Heart left ventricle (tissue), 16 donors: ENCODE measurements at regions not wholly inside any gene's neighbourhood (a gene's known extent, or its start where the extent isn't known, plus 50 kb on each side); places are given as distances from the start of the nearest gene placed in this dataset.

Experiments used
- ATAC-seq, 4 donors: fragments of 200-7000 bp; cut with Tn5 transposase; one replicate each; pipeline ENCODE4 v1.9.1; 2020 to 2022; ENCODE audit warnings: moderate library complexity in 4 of 4, mild to moderate bottlenecking in 3 of 4, moderate number of reproducible peaks in 1 of 4
- DNase-seq, 5 donors: peaks; one replicate each; pipeline ENCODE4 v3.0.0-alpha.2; 2020
- H3K27ac ChIP-seq, 12 donors: fragments of 200-600 bp; sonication (generic) in 4 of 12; one replicate each; pipeline versions ENCODE4 v1.5.0 to v1.8.0; 2016 to 2022; ENCODE audit warnings: mild to moderate bottlenecking in 2 of 12
- H3K27me3 ChIP-seq, 9 donors: fragments of 200-600 bp; sonication (generic) in 2 of 9; one replicate each; pipeline versions ENCODE4 v1.5.1 to v1.8.0; 2016 to 2022; ENCODE audit warnings: mild to moderate bottlenecking in 3 of 9
- H3K36me3 ChIP-seq, 9 donors: fragments of 200-600 bp; sonication (generic) in 2 of 9; one replicate each; pipeline versions ENCODE4 v1.5.0 to v1.8.0; 2018 to 2022; ENCODE audit warnings: mild to moderate bottlenecking in 2 of 9
- H3K4me1 ChIP-seq, 12 donors: fragments of 200-600 bp; sonication (generic) in 4 of 12; one replicate each; pipeline versions ENCODE4 v1.5.0 to v1.8.0; 2016 to 2022; ENCODE audit warnings: mild to moderate bottlenecking in 3 of 12
- H3K4me3 ChIP-seq, 12 donors: fragments of 200-600 bp; sonication (generic) in 4 of 12; one replicate each; pipeline versions ENCODE4 v1.5.0 to v1.8.0; 2017 to 2022; ENCODE audit warnings: mild to moderate bottlenecking in 9 of 12, moderate library complexity in 4 of 12
- H3K9me3 ChIP-seq, 12 donors: fragments of 200-600 bp; sonication (generic) in 4 of 12; one replicate each; pipeline versions ENCODE4 v1.5.0 to v1.8.0; 2016 to 2022; ENCODE audit warnings: mild to moderate bottlenecking in 1 of 12
- CTCF ChIP-seq, 12 donors: fragments of 200-600 bp; sonication (generic) in 4 of 12; IDR thresholded peaks; one replicate each; pipeline versions ENCODE4 v1.5.0 to v1.8.0; 2018 to 2022; ENCODE audit warnings: antibody characterized with exemption in 12 of 12, mild to moderate bottlenecking in 5 of 12
- POLR2A ChIP-seq, 2 donors: fragments of 450-650 bp; IDR thresholded peaks; one replicate each; pipeline ENCODE4 v1.6.1; 2017; ENCODE audit warnings: antibody characterized with exemption in 2 of 2, mild to moderate bottlenecking in 2 of 2, moderate library complexity in 2 of 2
- WGBS, 4 donors: extraction: QIAGEN DNeasy Blood & Tissue Kit in 2 of 4; methylation state at CpG; one replicate each; pipeline versions ENCODE4 v1.1.5 to v1.1.7; 2013 to 2018; 5-methylcytosine and 5-hydroxymethylcytosine counted together
- intact Hi-C, 10 donors: fragments of 100-400 bp; cut with DNase I; formaldehyde crosslinking; loops; one replicate each; pipeline versions ENCODE4 v1.11.1 to v1.14.2; 2022
- donor health status: ischemic (EF 13 %, LVEDD 7.1; RV severe dilation, severe dysfunction).
- donor health status: healthy with polysubstance abuse.
- donor health status: DM: no; HTN: yes; CAD: no.
- donor health status: DM: no; HTN: no; CAD: no.
- donor health status: ischemic (EF 25% LVEDD 6.9; RV normal size, moderate dysfunction).
- donor health status: ischemic (EF 25% LVEDD 5.7; RV mildly dilated, moderate dysfunction).
- donor health status: healthy.
- donor health status: DM: yes; HTN: yes; CAD: no.
- donor health status: ischemic (EF 35%, LVEDD 5.7; RV mildly dilated, moderate dysfunction).
- donor health status: nonischemic (EF 11% LVEDD 7.7; RV severe dilation, severe dysfunction).
- donor health status: DM: yes; HTN: yes; CAD: no.
- donor health status: PGD.
- donor health status: ischemic (EF 29% LVEDD 5.4; RV normal size, mild dysfunction).
- donor health status: nonischemic (EF 23%, LVEDD 6.1; RV moderate dilation, normal function).

GRCh38 chr11:70682760-70683159, 284.4 kb downstream of the CTTN start:
- DNase-seq (peak in 1 of 5 donors; percentile 25), ATAC-seq (no peak)
- intact Hi-C loops = no loop called here
- WGBS, 4 donors = 89 to 94% (median 92%) methylated on average over 12 of the region's 12 CpGs
- Histone ChIP-seq H3K27me3 (peaks cover 0 to 8% (median 0%) of the 10 kb centered on the region in 9 donors), H3K36me3 (no peaks in the 10 kb centered on the region), H3K9me3 (no peaks in the 10 kb centered on the region), H3K4me3 (no peak overlapping the region), H3K27ac (no peak overlapping the region), H3K4me1 (no peaks in the 10 kb centered on the region)
- no peak for TF ChIP-seq CTCF (IDR thresholded peaks at IDR 0.05)
- no peak for TF ChIP-seq POLR2A (IDR thresholded peaks at IDR 0.05)

GRCh38 chr11:70687716-70688115, 289.4 kb downstream of the CTTN start:
- intact Hi-C loops = no loop called here
- Histone ChIP-seq H3K4me1 (no peaks in the 10 kb centered on the region), H3K4me3 (no peak overlapping the region), H3K9me3 (peaks cover 0 to 5% (median 0%) of the 10 kb centered on the region in 12 donors), H3K36me3 (no peaks in the 10 kb centered on the region), H3K27me3 (peaks cover 0 to 8% (median 0%) of the 10 kb centered on the region in 9 donors), H3K27ac (no peak overlapping the region)
- 40 to 83% (median 70%) methylated on average over 1 to 6 of the region's 6 CpGs for WGBS, 4 donors
- DNase-seq = no peak
- no peak for ATAC-seq
- TF ChIP-seq CTCF (IDR thresholded peaks at IDR 0.05) (no peak), POLR2A (IDR thresholded peaks at IDR 0.05) (no peak)

- 85 to 92% (median 89%) methylated on average over 3 to 8 of the region's 8 CpGs for WGBS, 4 donors
Observed at GRCh38 chr11:70688142-70688541, 289.8 kb downstream of the CTTN start.

GRCh38 chr11:70689764-70690163, 291.4 kb downstream of the CTTN start:
- H3K27me3 ChIP-seq = peaks cover 0 to 8% (median 0%) of the 10 kb centered on the region in 9 donors
- no peak overlapping the region for H3K4me3 ChIP-seq
- peaks cover 0 to 5% (median 0%) of the 10 kb centered on the region in 12 donors for H3K9me3 ChIP-seq
- ATAC-seq (no peak), DNase-seq (no peak)
- no peaks in the 10 kb centered on the region for H3K4me1 ChIP-seq
- 71 to 84% (median 83%) methylated on average over 6 of the region's 6 CpGs for WGBS, 4 donors
- H3K36me3 ChIP-seq = no peaks in the 10 kb centered on the region
- TF ChIP-seq CTCF (IDR thresholded peaks at IDR 0.05) = no peak
- intact Hi-C loops = no loop called here
- no peak overlapping the region for H3K27ac ChIP-seq

More at GRCh38 chr11:70688142-70688541, 289.8 kb downstream of the CTTN start:
- Histone ChIP-seq H3K9me3 (peaks cover 0 to 5% (median 0%) of the 10 kb centered on the region in 12 donors), H3K27ac (no peak overlapping the region), H3K36me3 (no peaks in the 10 kb centered on the region), H3K4me1 (no peaks in the 10 kb centered on the region), H3K27me3 (peaks cover 0 to 8% (median 0%) of the 10 kb centered on the region in 9 donors), H3K4me3 (no peak overlapping the region)
- TF ChIP-seq POLR2A (IDR thresholded peaks at IDR 0.05) (no peak), CTCF (IDR thresholded peaks at IDR 0.05) (no peak)
- ATAC-seq (no peak), DNase-seq (no peak)
- intact Hi-C loops = no loop called here
